Suprapubic skin (tissue), 3 donors: ENCODE measurements at regions not wholly inside any gene's neighbourhood (a gene's known extent, or its start where the extent isn't known, plus 50 kb on each side); places are given as distances from the start of the nearest gene placed in this dataset.

Experiments
- CTCF ChIP-seq, 2 donors: fragments of 200-600 bp in 1 of 2; fragments of 450-650 bp in 1 of 2; sonication (generic) in 1 of 2; IDR thresholded peaks; one replicate each; pipeline ENCODE4 v1.5.1; 2016 to 2019; ENCODE audit warnings: antibody characterized with exemption in 2 of 2, mild to moderate bottlenecking in 1 of 2, moderate library complexity in 1 of 2
- EP300 ChIP-seq: sonication (generic); formaldehyde crosslinking; IDR thresholded peaks from one replicate; pipeline ENCODE4 v1.6.1; 2017; ENCODE audit warnings: antibody characterized with exemption
- POLR2A ChIP-seq, 2 donors: fragments of 450-650 bp; IDR thresholded peaks; one replicate each; pipeline ENCODE4 v1.6.1; 2017; ENCODE audit warnings: antibody characterized with exemption in 2 of 2, mild to moderate bottlenecking in 2 of 2, moderate library complexity in 2 of 2

GRCh38 chr12:115491511-115492250, 785.8 kb downstream of the MED13L start:
- TF ChIP-seq CTCF (IDR thresholded peaks at IDR 0.05) (no peak), POLR2A (IDR thresholded peaks at IDR 0.05) (no peak), EP300 (no peak)
